Skeletal muscle cell (primary cell): ENCODE measurements at regions not wholly inside any gene's neighbourhood (a gene's known extent, or its start where the extent isn't known, plus 50 kb on each side); places are given as distances from the start of the nearest gene placed in this dataset.

Experiments used
- DNase-seq: peaks from one replicate; pipeline ENCODE4 v3.0.0-alpha.2; 2010; ENCODE audit warnings: low read depth
- H3K4me3 ChIP-seq: 2 replicates; pipeline ENCODE4 v1.5.1; 2011; ENCODE audit warnings: low read depth, mild to moderate bottlenecking, control low read depth, low read length, moderate library complexity

DNA sequence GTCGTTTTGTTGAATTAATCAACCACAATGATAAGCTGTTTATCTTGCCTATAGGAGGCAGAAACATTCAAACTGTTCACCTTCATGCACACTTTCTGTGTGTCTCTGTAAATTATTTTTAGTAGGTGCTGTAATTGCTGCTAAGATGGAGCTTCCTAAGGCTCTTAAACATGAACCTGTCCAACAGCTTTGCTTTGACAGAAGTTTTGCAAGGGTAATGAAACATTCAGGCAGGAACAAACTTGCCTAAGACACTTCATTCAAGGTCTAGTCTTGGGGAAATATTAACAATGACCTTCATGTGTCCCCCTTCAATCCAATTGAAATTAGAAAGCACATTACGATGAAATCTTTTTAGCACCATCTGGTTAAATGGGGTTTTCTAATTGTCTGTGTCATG, 156.1 kb downstream of the DIPK2A start:
- DNase-seq: no peak

DNA sequence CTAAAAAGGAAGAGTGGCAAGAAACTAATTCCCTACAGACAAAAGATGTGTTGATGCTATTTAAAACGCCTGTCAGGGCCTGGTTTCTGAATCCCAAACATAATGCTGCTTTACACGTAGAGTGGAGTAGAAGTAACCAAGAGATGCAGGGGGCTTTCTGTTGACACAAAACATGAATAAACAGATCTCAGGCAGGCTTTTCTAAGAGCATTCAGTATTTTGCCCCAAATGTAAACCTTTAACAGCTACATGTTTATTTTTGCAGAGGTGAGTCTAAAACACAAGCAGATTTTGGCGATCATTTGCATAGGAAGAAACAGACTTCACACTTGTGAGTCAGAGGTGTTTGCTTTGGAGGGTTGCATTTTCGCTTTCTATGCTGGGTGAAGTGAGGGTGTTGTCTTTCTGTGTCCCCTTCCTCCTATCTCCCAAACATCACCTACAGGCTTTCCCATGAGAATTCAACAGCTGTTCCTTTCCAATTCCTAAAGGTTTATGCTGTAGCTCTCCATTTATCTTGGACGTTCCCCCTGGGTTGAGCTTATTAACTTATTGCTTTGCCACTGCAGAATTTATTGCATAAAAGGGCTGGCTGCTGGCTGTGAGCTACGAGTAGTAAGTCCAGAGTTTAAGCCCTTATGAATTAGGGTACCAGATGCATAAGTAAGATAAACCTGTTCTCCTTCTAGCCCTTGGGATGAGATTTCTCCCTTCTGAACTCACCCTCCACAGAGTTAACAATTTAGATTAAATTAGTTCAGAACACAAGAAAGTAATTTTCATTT, 156.7 kb downstream of the DIPK2A start:
- H3K4me3 ChIP-seq: no peak overlapping the region
- DNase-seq: no peak

More for the DNA sequence above, 156.1 kb downstream of the DIPK2A start:
- H3K4me3 ChIP-seq: no peak overlapping the region

DNA sequence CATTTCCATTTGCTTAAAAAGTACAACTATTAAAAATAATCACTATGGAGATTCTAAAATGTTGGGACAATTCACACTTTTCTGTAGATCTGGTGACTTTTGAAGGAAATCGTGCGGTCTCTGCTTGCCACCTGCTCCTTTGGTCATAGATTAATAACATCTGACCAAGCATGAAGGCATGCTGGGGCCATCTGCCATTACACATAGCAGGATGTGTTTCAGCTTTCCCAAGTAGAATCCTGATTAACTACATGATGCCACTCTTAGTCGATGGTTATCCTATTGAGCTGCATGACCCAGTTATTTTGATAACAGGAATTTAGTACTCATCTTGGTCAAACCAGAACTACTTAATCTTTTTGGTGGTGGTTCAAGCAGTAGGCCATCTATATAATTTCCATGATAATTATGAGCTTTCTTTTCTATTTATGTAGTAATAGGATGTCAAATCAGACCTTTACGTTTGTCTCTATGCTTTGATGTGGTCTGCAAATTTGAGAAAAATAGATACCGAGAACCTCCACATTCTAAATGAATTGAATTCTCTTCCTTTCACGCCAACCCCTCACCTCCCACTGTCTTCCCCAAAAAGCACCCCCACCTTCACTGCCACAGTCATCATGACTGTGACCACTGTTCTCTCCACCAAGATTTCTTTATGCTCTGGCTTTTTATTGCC, 158.1 kb downstream of the DIPK2A start:
- no peak overlapping the region for H3K4me3 ChIP-seq
- DNase-seq: peak; percentile 8

DNA sequence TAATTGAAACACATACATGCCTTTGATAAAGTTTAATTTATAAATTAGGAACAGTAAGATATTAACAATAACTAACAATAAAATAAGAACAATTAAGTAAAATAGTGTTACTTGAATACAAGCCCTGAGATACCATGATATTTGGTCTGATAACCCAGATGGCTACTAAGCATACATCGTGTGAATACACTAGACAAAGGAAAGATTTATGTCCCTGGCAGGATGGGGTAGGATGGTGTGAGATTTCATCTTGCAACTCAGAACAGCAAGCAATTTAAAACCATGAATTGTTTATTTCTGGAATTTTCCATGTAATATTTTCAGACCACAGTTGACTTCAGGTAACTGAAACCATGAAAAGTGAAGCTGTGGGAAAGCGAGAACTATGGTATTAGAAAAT, 169.5 kb downstream of the DIPK2A start:
- no peak for DNase-seq

DNA sequence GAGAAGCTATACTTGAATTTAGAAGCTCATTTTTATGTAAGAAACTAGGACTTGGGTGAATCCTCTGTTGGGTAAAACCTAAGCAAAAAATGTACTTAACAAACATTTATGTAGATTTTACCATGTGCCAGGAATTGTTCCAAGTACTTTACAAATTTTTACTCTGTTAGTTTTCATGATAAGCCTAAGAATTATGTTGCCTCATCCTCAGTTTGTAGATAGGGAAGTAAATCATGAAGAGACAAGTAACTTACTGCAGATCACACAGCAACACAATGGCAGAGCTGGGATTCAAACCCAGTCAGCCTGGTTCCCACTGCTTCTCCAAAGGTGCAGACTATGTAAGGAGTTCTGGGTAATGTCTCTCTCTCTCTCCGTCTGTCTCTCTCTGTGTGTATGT, 169.9 kb downstream of the DIPK2A start:
- DNase-seq: no peak
- H3K4me3 ChIP-seq: no peak overlapping the region

More for the DNA sequence above, 169.5 kb downstream of the DIPK2A start:
- no peak overlapping the region for H3K4me3 ChIP-seq

DNA sequence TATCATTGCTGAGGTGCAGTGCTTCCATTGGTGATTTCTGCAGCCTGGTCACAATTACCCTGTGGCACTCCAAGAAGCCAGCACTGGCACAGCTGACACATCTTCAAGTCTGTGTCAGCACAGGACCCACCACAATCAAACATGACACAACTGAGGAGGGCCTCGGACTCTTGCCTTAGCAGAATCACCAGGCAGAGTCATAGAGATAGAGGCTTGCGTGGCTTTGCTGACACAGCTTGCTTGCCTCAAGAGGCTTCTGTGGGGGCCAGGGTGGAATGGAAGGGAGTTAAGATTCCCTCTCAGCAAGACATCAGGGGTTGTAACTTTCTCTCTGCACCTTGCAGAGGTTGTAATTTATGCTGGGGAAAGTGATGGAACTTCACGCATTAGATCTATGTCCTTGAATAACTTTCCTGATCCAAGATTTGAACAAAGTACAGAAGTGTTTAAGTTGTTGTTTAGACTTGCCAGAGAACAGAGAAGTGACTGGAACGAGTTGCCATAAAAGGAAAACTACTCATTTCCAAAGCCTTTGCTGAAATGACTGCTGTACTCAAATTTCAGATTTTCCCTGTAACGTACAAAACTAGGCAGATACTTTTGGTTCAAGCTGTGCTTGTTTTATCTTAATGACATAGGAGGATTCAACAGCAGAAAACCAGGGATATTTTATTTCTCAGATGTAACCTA, 170.7 kb downstream of the DIPK2A start:
- no peak overlapping the region for H3K4me3 ChIP-seq
- DNase-seq: peak; percentile 42

DNA sequence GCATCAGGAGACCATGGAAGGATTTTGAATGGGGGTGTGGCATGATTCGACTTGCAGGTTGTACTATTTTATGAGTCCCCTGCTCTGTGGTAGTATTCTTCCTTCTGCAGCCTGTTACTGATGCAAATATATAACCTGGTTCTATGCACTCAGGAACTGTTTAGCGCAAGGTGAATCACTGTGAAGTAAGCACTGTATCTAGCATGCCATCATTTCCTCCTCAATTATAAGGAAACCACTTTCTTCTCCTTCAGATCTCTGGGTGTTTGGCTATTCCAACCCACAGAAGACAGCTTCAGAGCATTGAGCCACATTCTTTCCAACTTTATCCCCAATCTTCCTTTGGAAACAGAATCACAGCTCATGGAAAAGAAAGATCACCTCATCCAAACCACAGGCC, 176.7 kb downstream of the DIPK2A start:
- no peak overlapping the region for H3K4me3 ChIP-seq
- no peak for DNase-seq

DNA sequence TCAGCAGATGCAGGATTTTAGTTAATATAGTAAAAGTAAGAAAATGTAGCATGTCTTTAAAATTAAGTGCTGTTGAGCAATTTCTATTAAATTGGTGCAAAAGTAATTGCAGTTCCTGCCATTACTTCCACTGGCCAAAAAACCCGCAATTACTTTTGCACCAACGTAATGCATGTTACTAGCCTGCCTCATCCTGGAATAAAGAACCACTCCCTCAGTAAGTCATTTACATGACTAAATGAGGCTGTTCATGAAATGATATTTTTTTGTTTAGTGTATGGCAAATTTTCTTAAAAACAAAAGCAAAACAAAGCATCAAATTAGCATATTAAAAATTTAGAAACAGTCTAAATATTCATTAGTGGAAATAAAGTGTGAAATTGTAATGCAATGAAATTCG, 180.4 kb downstream of the DIPK2A start:
- no peak for DNase-seq
- no peak overlapping the region for H3K4me3 ChIP-seq

DNA sequence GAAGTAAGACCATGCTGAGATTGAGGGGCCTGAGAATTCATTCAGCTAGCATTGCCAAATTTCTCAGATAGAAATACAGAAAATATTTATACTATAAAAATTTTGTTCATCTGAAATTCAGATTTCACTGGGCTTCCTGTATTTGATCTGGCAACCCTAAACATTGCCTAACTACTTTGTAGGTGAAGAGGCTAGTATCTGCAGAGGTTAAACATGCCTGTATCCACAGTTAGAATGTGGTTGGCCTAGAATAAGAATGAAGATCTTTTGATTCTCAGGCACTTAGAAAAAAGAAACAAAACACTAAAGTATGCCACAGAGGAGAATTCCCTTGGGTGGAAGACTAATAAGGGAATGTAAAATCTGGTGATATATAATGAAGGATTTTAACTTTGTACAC, 189.0 kb downstream of the DIPK2A start:
- no peak overlapping the region for H3K4me3 ChIP-seq
- no peak for DNase-seq

DNA sequence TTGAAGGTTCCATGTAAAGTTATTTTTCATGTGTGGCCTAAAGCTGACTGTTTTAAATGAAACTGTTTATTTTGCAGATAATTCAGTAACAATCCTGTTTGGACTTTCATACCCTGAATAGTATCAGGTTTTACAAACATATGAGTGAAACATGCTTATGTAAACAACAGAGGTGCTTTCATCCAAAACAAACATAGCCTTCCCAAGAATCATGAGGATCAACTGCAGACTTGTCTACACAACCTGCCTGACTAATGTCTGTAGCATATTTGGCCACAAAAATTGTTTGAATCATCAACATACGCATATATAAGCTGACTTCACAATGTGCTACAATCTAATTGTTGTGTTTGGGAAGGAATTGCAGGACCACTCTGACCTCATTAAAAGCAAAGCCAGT, 190.4 kb downstream of the DIPK2A start:
- peak; percentile 53 for DNase-seq
- no peak overlapping the region for H3K4me3 ChIP-seq

DNA sequence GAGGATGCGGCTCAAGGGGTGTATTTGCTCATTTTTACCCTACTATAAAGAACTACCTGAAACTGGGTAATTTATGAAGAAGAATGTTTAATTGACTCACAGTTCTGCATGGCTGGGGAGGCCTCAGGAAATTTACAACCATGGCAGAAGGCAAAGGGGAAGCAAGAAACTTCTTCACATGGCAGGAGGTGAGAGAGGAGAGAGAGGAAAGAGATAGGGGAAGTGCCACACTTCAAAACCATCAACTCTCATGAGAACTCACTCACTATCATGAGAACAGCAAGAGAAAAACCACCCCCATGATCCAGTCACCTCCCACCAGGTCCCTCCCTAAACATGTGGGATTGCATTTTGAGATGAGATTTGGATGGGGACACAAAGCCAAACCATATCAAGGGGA, 192.7 kb downstream of the DIPK2A start:
- no peak overlapping the region for H3K4me3 ChIP-seq
- no peak for DNase-seq

DNA sequence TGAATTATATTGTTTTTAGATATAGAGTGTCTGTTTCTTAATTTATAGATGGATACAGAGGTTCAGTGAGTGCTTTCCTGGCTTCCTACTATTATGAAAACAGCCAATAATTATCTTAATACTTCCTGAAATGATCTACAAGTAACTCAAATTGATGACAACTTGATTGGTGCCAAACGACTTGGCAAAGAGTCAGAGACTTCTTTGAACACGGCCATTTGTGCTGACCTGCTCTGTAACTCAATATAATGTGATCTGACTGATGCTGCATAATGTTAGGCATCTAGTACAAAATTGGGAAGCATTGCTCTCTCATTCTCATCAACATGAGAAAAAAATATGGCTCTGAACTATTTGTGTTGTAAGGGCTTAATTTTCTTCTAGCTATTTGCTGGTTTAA, 193.9 kb downstream of the DIPK2A start:
- no peak overlapping the region for H3K4me3 ChIP-seq
- no peak for DNase-seq

DNA sequence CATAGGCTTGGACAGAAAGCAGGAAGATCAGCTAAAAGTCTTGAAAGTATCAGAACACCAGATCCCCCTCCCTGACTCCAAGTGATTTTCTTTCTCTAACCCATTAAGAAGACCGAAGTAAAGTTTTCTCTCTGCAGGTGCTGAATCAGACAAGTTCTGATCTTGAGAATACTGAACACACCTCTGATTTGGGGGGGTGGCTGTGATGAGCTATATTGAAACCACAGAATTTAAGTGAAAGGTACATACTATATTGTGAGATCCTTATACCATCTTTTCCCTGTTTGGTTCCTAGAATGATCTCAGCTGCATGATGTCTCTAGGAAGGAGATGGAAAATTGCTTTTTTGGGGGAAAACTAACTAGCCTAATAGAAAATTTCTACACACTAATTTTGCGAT, 196.0 kb downstream of the DIPK2A start:
- no peak for DNase-seq
- no peak overlapping the region for H3K4me3 ChIP-seq

DNA sequence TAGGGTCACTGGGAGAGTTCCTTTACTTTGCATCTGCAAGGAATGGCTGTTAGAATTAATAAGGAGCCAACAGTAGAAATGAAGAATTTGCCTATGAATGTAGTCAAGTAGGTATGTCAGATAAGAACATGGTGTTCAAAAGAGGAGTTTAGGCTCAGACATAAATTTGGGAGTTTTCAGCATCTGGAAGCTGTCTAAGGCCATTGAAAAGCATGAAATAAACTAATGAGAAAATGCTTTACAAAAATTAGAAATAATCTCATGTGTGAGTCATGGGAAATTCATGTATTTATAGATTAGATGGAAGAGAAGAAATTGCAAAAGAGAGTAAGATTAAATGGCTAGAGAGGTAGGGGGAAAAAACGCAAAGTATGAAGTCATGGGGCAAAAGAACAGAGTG, 201.9 kb downstream of the DIPK2A start:
- H3K4me3 ChIP-seq: no peak overlapping the region
- DNase-seq: no peak

DNA sequence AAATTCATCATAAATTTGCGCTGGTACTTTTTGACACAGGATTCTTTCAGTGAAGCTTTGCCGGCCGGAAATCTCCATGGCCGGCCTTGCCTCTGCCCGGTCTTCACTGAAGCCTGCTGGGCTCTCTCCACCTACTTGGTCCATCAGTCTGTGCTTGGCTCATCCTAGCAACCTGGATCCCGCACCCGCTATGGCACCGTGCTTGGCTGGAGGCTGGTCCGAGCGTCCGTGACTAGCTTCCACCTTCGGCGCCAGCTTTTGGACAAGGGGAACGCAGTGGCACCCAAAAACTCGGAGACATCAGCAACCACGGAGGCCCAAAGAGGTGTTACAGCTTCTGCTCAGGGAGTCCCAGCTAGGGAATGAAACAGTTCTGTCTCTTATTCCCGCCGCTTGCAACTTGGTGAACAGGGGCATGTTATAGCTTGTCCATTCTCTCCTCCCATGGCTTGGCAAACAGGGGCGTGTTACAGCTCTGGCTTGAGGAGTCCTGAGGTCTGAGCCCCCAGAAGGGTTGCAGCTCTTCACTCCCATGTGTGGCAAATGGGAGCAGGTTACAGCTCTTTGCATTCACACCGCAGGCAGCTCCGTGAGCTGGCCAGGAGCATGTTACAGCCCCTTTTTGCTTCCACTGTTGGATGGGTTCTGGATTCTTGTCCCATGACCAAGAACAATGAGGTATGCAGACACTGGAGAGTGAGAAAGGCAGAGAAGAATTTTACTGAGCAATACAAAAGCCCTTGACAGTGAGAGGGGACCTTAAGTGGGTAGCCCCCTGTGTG, 204.2 kb downstream of the DIPK2A start:
- H3K4me3 ChIP-seq: no peak overlapping the region
- DNase-seq: no peak

DNA sequence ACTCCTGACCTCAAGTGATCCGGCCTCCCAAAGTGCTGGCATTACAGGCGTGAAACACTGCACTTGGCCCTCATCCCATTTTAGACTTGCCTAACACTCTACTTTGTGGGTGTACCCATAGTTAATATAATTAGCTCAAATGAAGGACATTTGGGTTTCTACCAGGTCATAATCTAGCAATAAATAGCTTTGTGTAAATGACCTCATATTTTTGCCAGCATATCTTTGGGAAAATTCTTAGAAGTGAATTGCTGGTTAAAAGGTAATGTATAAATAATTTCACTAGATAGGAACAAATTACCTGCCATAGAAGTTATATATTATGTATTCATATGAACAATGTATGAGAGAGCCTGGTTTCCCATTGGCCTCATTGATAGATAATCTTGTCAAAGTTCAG, 206.0 kb downstream of the DIPK2A start:
- DNase-seq: no peak
- H3K4me3 ChIP-seq: no peak overlapping the region

DNA sequence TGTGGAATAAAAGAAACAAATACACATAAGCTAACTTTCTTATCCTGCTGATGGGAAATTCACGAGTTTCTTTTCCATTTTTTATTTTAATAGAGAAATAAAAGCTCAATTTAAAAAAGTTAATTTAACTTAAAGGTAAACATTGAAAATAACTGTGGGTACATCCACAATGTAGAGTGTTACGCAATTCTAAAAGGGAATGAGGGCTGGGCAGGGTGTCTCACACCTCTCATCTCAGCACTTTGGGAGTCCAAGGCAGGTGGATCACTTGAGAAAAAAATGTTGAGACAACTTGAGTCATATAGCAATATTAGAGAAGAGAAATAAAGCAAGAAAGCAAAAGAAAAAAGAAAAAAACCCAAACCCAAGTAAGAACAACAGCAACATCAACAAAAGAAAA, 207.0 kb downstream of the DIPK2A start:
- no peak for DNase-seq
- no peak overlapping the region for H3K4me3 ChIP-seq

DNA sequence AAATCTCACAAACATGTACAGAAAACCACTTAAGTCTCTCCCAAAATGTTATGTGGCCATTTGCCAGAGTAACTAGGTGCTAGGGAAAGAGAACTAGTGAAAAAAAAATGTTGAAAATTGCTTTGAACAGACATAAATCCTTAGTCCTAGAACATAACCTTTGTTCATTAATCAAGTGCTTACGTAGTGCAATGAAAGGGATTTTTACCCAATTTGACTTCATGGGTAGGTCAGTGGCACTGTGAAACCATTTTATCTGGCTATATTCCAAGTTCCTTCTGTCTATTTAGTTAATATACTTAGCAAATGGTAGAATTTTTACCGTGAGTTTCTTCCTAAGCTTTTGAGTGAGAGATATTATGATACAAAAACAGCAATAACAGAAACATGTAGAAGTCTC, 209.4 kb downstream of the DIPK2A start:
- no peak overlapping the region for H3K4me3 ChIP-seq
- DNase-seq: no peak

DNA sequence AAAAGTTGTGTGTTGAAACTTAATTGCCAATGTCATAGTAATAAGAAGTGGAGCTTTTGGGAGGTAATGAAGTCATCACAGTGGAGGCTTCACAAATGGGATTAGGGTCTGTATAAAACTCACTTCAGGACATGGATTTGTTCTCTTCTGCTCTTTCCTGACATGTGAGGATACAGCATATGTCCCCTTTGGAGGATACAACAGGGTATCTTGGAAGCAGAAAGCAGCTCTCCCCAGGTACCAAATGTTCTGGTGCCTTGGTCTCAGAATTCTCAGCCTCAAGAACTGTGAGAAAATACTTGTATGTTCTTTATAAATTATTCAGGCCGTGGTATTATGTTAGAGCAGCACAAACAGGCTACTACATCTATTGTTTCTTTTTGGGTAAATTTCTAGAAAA, 210.9 kb downstream of the DIPK2A start:
- no peak overlapping the region for H3K4me3 ChIP-seq
- DNase-seq: no peak

DNA sequence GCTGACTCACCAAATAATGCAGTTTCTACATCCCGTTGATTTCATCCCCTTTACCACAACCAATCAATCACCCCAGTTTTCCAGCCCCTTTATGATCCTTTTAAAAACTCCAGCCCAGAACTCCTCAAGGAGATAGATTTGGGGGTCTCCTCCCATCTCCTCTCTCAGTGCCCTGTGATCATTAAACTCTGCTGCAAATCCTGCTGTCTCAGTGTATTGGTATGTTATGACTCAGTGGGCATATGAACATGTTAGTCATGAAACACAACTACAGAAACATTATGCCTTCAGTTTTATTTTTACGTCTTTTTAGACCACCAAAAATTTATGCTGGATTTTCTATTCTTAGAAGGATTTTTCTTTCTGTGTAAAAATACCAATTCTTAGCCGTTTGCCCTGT, 213.7 kb downstream of the DIPK2A start:
- no peak overlapping the region for H3K4me3 ChIP-seq
- peak; percentile 69 for DNase-seq
